Occipital lobe (tissue), 1 donor: ENCODE measurements at regions not wholly inside any gene's neighbourhood (a gene's known extent, or its start where the extent isn't known, plus 50 kb on each side); places are given as distances from the start of the nearest gene placed in this dataset.
"Not testable (repeated sequence)": the region's sequence is repeated elsewhere in the genome, so short reads cannot be mapped to it uniquely, and the experiment has no call there.

Source experiments
- DNase-seq: peaks from one replicate; lab custom pipeline; 2025; lab: John Stamatoyannopoulos, UW

- DNase-seq: not testable (repeated sequence)
These were observed 55.3 kb downstream of the BBS10 start for GRCh38 chr12:76292891-76293290.

GRCh38 chr12:76292305-76292704 lies 55.9 kb downstream of the BBS10 start:
- not testable (repeated sequence) for DNase-seq

- no peak for DNase-seq
These were observed 57.0 kb downstream of the BBS10 start for GRCh38 chr12:76290963-76291859.

DNA sequence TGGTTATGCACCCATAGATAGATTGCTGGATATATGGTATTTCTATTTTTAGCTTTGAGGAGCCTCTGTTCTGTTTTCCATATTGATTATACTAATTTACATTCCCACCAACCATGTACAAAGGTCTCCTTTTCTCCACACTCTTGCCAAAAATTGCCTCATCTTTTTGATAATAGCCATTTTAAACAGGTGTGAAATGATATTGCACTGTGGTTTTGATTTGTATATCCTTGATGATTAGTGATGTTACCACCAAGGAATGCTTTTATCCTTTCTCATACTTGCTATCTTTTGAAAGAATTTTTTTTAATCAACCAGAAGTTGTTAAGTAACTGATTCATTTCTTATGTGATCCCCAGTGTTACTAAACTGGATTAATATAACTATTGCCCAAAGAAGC lies 60.0 kb downstream of the BBS10 start:
- DNase-seq: no peak

DNA sequence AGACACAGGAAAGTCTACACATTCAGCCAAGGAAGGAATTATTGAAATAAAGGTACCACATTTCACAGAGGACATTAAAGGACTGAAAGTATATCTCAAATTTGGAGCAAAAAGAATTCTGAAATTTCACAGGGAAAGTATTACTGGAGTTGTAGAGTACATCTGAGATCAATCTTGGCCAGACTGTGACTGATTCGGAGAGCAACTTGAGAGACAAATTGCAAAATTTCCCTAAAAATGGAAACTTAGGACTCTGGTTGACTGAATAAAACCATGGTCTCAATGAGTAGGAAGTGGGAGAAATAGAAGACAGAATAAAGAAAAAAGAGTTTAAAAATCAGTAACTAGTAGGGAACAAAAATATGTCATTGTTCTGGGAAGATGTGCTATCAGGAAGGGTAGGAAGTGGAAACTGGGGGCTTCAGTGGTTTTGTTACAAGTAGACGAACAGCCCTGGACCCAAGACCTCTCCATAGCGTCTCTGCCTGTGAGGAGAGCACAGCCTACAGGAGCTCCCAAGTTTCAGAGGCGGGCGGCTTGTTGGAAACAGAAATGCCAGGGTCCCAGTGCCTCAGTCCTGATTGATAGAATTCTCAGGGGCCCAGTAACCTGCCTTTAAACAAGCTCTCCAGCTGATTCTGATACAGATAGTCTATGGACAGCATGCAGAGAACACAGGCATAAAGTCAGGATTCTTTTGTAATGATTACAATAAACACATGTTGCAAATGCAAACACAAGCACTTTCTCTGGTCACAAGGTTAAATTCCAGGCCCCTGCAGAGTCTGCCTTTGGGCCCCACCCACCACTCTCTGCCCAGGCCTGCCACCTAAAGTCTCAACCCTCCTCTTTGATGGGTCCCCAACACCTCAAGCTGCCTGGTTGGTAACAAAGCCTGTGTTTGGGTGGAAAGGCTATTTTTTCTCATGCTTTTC lies 63.1 kb downstream of the BBS10 start:
- no peak for DNase-seq

GRCh38 chr12:76282744-76283143 lies 65.5 kb downstream of the BBS10 start:
- no peak for DNase-seq

- DNase-seq: no peak
These were observed 70.7 kb downstream of the BBS10 start for GRCh38 chr12:76277480-76277879.

DNA sequence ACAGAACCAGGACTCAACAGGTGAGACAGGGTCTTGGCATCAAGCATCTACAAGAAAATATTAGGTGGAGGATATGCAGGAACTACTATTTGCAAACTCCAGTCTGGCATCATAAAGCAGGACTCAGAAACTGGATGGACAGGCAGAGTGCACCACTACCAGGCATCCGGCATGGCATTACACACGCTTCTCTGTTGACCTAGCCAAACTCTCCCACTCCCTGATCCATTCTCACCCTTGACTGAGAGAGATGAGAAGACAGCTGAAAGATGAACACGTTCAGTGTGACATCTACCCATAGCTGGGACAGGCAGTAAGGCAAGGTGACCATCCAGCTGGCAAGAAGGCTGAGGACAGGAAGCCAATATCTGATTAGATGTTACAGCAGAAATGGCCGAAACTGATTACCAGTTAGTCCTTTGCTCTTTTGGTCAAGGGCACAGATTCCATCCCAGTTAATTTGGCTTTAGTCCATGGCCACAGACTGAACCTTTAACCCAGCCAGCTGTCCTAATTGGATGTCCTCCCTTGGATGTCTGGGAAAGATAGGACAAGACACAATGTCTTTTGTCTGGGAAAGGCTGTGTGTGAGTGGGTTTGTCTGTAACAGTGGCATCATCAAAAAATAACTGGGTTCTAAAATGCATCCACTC lies 71.6 kb downstream of the BBS10 start:
- DNase-seq: no peak

DNA sequence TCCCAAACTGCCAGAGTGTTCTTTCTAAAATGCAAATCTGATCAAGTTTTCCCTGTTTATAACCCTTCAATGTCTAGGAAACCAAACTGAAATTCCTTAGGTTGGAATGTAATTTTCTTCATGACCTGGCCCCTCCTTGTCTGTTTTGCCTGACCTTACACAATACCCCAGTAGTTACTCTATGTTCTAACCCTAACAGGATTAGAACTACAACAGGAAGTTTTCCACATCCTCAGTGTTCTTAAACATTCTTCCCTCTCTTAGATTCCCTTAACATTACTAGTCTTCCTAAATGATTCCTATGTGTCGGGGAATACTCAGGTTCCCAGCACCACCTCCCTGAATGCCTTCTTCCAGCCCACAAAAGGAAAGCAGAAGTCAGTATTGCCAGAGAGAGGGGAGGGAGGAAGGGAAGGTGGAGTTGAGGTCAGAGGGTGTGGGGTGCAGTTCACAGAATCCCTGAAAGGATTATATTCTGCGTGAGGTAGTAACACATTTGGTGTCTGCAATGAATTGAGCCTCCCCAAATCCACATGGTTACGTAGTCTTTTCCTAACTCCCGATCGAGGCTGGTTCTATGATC lies 72.6 kb downstream of the BBS10 start:
- DNase-seq: no peak

DNA sequence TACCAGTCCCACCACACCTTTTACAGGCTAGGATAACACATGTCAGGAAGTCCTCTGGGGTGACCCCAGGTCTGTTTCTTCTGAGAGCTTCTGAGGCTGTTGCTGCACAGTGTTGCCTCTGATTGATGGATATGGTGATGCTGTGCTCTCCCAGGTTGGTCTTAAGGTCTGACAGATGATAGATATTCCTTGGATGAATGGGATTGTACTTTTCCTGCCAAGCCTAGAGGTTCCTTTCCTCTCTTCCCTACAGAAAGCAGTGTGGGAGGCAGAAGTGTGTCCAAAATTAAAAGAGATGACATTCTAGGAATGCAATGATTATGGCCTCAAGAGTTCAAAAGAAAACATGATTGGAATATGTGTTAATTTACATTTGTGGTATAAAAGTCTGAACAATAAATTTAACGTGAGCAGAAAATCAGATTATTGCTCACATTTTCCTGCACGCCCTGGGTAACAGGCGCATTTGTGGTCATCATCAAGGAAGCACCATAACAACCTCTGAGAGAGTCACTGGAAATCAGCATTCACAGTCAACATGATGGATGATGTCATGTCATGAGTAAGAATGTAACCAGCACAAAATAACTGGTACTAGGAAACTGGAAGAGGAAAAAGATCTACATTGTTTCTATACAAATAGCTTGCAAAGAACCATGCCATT lies 73.7 kb downstream of the BBS10 start:
- no peak for DNase-seq

GRCh38 chr12:76272287-76272686 lies 75.9 kb downstream of the BBS10 start:
- DNase-seq: peak; percentile 13

GRCh38 chr12:76270657-76271358 lies 77.4 kb downstream of the BBS10 start:
- DNase-seq: no peak

- DNase-seq: no peak
These were observed 79.9 kb downstream of the BBS10 start for GRCh38 chr12:76268267-76268666.

DNA sequence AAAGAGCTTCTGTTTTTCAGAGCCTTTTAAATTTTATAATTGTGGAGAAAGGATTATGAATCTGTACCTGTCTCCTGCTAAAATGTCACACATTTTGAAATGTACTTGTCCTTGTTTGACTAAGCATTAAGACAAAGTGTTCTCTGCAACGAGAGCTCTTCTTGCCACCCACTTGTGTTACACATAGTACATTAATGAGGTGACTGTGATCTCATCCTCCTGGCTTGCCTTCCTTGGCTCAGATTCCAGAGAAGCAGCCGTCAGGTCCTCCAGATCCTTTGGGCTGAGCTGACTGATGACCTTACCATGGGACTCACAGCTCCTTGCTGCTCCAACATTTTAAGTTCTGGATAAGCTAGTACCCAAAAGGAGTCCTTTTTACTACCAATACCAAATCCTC lies 81.4 kb downstream of the BBS10 start:
- no peak for DNase-seq

GRCh38 chr12:76265424-76266180 lies 82.6 kb downstream of the BBS10 start:
- no peak for DNase-seq

GRCh38 chr12:76264611-76265012 lies 83.6 kb downstream of the BBS10 start:
- DNase-seq: no peak

- no peak for DNase-seq
These were observed 84.5 kb downstream of the BBS10 start for GRCh38 chr12:76263696-76264095.

GRCh38 chr12:76260390-76260748 lies 87.8 kb downstream of the BBS10 start:
- DNase-seq: no peak

DNA sequence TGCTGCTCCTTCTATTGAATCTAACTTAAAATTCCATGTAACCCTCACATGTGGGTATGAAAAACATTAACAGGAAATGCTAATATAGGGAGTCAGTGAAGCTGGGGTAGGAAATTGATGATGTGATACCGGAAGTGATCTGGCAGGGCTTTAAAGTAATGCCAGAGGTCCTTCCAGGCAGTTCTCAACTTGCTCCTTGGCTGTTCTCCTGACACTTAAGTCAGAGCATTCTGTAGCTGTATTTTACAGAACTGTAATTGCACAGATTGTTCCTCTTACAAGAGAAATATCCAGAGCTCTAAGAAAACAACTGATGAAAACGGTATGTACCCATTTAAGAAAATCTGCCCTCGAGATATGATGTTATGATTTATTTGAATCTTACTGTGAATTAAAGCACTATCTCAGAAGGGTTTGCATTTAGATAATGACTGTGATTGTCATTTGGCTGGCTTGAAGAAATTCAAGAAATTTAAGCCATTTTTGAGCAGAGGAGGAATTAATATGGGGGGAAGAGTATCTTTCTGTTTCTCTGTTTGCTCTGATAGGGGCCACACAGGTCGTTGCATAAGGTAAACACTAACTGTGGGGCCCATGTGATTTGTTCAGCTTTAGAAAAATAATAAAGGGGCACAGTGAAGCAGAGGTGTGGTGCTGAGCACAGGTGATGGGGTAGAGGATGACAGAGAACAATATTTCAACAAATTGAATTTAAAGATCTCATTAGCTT lies 88.4 kb downstream of the BBS10 start:
- no peak for DNase-seq
